ENCODE measurements at regions not wholly inside any gene's neighbourhood (a gene's known extent, or its start where the extent isn't known, plus 50 kb on each side); places are given as distances from the start of the nearest gene placed in this dataset.

DNA sequence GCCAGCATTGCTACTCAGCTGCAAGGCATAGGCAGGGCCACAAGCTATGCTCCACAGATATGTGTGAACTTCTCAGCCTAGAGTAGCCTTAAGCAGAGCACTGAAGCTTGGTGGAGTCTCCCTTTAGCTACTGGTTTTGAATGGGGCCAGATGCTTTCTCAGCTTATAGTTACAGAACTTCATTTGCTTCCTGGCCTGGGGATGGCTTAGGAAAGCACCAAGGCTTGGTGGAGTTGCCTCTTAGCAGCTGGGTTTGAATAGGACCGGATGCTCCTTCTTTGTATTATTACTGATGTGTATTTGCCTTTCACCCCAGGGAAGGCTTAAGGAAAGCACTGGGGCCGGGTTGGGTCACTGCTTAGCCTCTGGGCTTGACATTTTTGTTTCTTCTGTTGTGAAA, 497.8 kb upstream of the SEMA6A start:
- DNase-seq = no peak
- no peak for TF ChIP-seq CTCF (IDR thresholded peaks at IDR 0.05)
- no peak for TF ChIP-seq POLR2A (IDR thresholded peaks at IDR 0.05)
- Histone ChIP-seq H3K36me3 (no peaks in the 10 kb centered on the region), H3K9me3 (peaks cover 0 to 11% (median 0%) of the 10 kb centered on the region in 4 donors), H3K4me1 (no peaks in the 10 kb centered on the region), H3K27ac (no peak overlapping the region), H3K4me3 (no peak overlapping the region), H3K27me3 (no peaks in the 10 kb centered on the region)

DNA sequence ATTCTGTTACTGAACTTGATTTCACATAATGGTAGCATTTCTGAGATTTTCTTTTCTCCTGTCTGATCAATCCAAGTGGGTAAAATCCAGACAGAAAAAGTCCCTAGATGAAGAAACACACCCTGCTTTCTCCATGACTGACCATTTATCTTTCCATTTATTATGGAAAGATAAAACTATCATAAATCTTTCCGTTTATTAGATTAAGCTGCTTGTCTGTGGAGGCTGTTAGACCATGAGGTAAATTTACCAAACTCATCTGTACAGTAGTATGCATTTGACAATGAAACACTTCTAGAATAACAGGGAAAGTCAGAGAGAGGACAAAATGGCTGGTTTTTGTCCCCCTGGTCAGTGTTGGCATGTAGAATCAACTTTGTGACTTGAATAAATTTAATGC, 491.2 kb upstream of the SEMA6A start:
- H3K36me3 ChIP-seq = no peaks in the 10 kb centered on the region
- H3K4me1 ChIP-seq = no peaks in the 10 kb centered on the region
- no peaks in the 10 kb centered on the region for H3K9me3 ChIP-seq
- no peak overlapping the region for H3K4me3 ChIP-seq
- H3K27me3 ChIP-seq = no peaks in the 10 kb centered on the region
- no peak for TF ChIP-seq CTCF (IDR thresholded peaks at IDR 0.05)
- TF ChIP-seq POLR2A (IDR thresholded peaks at IDR 0.05) = no peak
- DNase-seq = no peak
- no peak overlapping the region for H3K27ac ChIP-seq

- H3K4me3 ChIP-seq = no peak overlapping the region
- H3K27me3 ChIP-seq = no peaks in the 10 kb centered on the region
- no peaks in the 10 kb centered on the region for H3K36me3 ChIP-seq
- no peaks in the 10 kb centered on the region for H3K4me1 ChIP-seq
- no peak overlapping the region for H3K27ac ChIP-seq
- TF ChIP-seq CTCF (IDR thresholded peaks at IDR 0.05) = no peak
- no peak for DNase-seq
- H3K9me3 ChIP-seq = no peaks in the 10 kb centered on the region
These were observed 490.5 kb upstream of the SEMA6A start for GRCh38 chr5:117065161-117065560.

GRCh38 chr5:117060099-117060498, 485.5 kb upstream of the SEMA6A start:
- no peak for TF ChIP-seq POLR2A (IDR thresholded peaks at IDR 0.05)
- TF ChIP-seq CTCF (IDR thresholded peaks at IDR 0.05) = no peak
- H3K9me3 ChIP-seq = no peaks in the 10 kb centered on the region
- no peaks in the 10 kb centered on the region for H3K4me1 ChIP-seq
- no peak for DNase-seq
- H3K4me3 ChIP-seq = no peak overlapping the region
- no peak overlapping the region for H3K27ac ChIP-seq
- H3K27me3 ChIP-seq = no peaks in the 10 kb centered on the region
- H3K36me3 ChIP-seq = no peaks in the 10 kb centered on the region

- H3K36me3 ChIP-seq = no peaks in the 10 kb centered on the region
- no peaks in the 10 kb centered on the region for H3K4me1 ChIP-seq
- H3K9me3 ChIP-seq = no peaks in the 10 kb centered on the region
- DNase-seq = no peak
- no peaks in the 10 kb centered on the region for H3K27me3 ChIP-seq
- no peak overlapping the region for H3K4me3 ChIP-seq
- no peak overlapping the region for H3K27ac ChIP-seq
- TF ChIP-seq CTCF (IDR thresholded peaks at IDR 0.05) (no peak), POLR2A (IDR thresholded peaks at IDR 0.05) (no peak)
These were observed 484.1 kb upstream of the SEMA6A start for GRCh38 chr5:117058740-117059139.

DNA sequence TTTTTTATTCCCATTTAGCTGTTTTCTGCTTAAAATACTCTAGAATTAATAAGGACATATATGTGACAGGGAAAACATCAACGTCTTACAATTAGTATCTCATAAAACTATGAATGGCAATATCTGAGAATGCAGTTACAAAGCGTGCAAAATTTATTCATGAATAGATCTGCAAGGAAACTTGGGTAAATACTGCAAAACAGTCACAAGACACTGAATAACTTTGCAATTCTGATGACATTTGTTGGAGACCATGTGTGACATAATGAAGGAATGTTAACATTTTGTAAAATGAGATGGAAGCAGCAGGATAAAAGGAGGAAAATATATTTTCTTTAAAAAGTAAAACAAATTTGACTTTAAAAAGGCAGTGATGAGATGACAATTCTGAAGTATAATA, 480.9 kb upstream of the SEMA6A start:
- Histone ChIP-seq H3K4me3 (no peak overlapping the region), H3K4me1 (no peaks in the 10 kb centered on the region), H3K27me3 (no peaks in the 10 kb centered on the region), H3K36me3 (no peaks in the 10 kb centered on the region), H3K27ac (no peak overlapping the region), H3K9me3 (no peaks in the 10 kb centered on the region)
- no peak for TF ChIP-seq CTCF (IDR thresholded peaks at IDR 0.05)
- no peak for TF ChIP-seq POLR2A (IDR thresholded peaks at IDR 0.05)
- DNase-seq = no peak

All from Peyer's patch (tissue), 4 donors.